GM23338 (cell line): ENCODE measurements at regions not wholly inside any gene's neighbourhood (a gene's known extent, or its start where the extent isn't known, plus 50 kb on each side); places are given as distances from the start of the nearest gene placed in this dataset.
A peak's percentile ranks its signal among the peaks of the same experiment; 100 is the strongest.

ENCODE experiments used
- ATAC-seq: fragments of 200-7000 bp; cut with Tn5 transposase; 3 replicates; pipeline ENCODE4 v1.9.1; 2020
- DNase-seq: peaks from one replicate; pipeline ENCODE4 v3.0.0-alpha.2; 2015; ENCODE audit warnings: low spot score
- H2AFZ ChIP-seq: fragments of 200-600 bp; sonication (generic); 2 replicates; pipeline ENCODE4 v1.8.0; 2016; ENCODE audit warnings: antibody characterized with exemption, mild to moderate bottlenecking, moderate library complexity
- H3F3A ChIP-seq: fragments of 200-600 bp; sonication (generic); replicated peaks from 2 replicates; pipeline ENCODE4 v1.8.0; 2017; ENCODE audit warnings: antibody characterized with exemption, mixed run types, low read depth
- H3K27ac ChIP-seq: fragments of 200-600 bp; sonication (generic); 2 replicates; pipeline ENCODE4 v1.6.1; 2016; ENCODE audit warnings: low read depth
- H3K27me3 ChIP-seq: fragments of 200-600 bp; sonication (generic); 2 replicates; pipeline ENCODE4 v1.8.0; 2016; ENCODE audit warnings: mild to moderate bottlenecking, mixed run types, moderate library complexity; ENCODE audit not compliant: insufficient read depth
- H3K36me3 ChIP-seq: fragments of 200-600 bp; sonication (generic); 2 replicates; pipeline ENCODE4 v1.8.0; 2016; ENCODE audit warnings: mild to moderate bottlenecking; ENCODE audit not compliant: insufficient read depth
- H3K4me1 ChIP-seq: fragments of 200-600 bp; sonication (generic); 2 replicates; pipeline ENCODE4 v1.8.0; 2016; ENCODE audit warnings: mild to moderate bottlenecking, moderate library complexity; ENCODE audit not compliant: insufficient read depth
- H3K4me2 ChIP-seq: fragments of 200-600 bp; sonication (generic); 2 replicates; pipeline ENCODE4 v1.7.1; 2017; ENCODE audit warnings: mixed run types
- H3K4me3 ChIP-seq: fragments of 200-600 bp; sonication (generic); 2 replicates; pipeline ENCODE4 v1.6.1; 2016; ENCODE audit warnings: mixed run types
- H3K79me2 ChIP-seq: fragments of 200-600 bp; sonication (generic); replicated peaks from 2 replicates; pipeline ENCODE4 v1.8.0; 2017; ENCODE audit warnings: mild to moderate bottlenecking; ENCODE audit not compliant: insufficient read depth
- H3K9me2 ChIP-seq: fragments of 200-600 bp; sonication (generic); 2 replicates; pipeline ENCODE4 v1.8.0; 2017; ENCODE audit not compliant: insufficient read depth
- H4K20me1 ChIP-seq: fragments of 200-600 bp; sonication (generic); replicated peaks from 2 replicates; pipeline ENCODE4 v1.8.0; 2017; ENCODE audit warnings: mild to moderate bottlenecking; ENCODE audit not compliant: insufficient read depth
- H3K27ac Mint-ChIP-seq: 2 replicates; pipeline ENCODE4 v1.8.0; 2020; ENCODE audit warnings: inconsistent platforms, mild to moderate bottlenecking, moderate library complexity, mixed read lengths
- H3K27me3 Mint-ChIP-seq: 3 replicates; pipeline ENCODE4 v1.8.0; 2022; ENCODE audit warnings: low read depth, mild to moderate bottlenecking, moderate library complexity, mixed read lengths, inconsistent platforms; ENCODE audit not compliant: insufficient read depth, poor library complexity
- H3K36me3 Mint-ChIP-seq: 3 replicates; pipeline ENCODE4 v1.8.0; 2021; ENCODE audit warnings: low read depth, mild to moderate bottlenecking, inconsistent platforms, moderate library complexity, mixed read lengths
- H3K4me1 Mint-ChIP-seq: 3 replicates; pipeline ENCODE4 v1.8.0; 2020; ENCODE audit warnings: mild to moderate bottlenecking, inconsistent platforms, mixed read lengths
- H3K4me3 Mint-ChIP-seq: 3 replicates; pipeline ENCODE4 v1.8.0; 2021; ENCODE audit warnings: moderate library complexity, mild to moderate bottlenecking, inconsistent platforms, mixed read lengths
- H3K9me3 Mint-ChIP-seq: 3 replicates; pipeline ENCODE4 v1.8.0; 2020; ENCODE audit warnings: moderate library complexity, mild to moderate bottlenecking, inconsistent platforms, mixed read lengths
- CREB1 ChIP-seq: fragments of 250-450 bp; sonication (Bioruptor Pico); IDR thresholded peaks from 2 replicates; pipeline ENCODE4 v1.5.0; 2020; ENCODE audit warnings: low read depth, mild to moderate bottlenecking, moderate library complexity
- CTCF ChIP-seq, 2 experiments: fragments of 200-600 bp in 1 of 2; sonication (generic) in 1 of 2; conservative IDR thresholded peaks; 2 replicates each; pipeline versions ENCODE4 v1.5.1 to v1.6.1; 2016 to 2017; ENCODE audit warnings: antibody characterized with exemption in 2 of 2, low read depth in 2 of 2, mild to moderate bottlenecking in 2 of 2, moderate library complexity in 1 of 2
- EZH2phosphoT487 ChIP-seq: fragments of 200-600 bp; sonication (generic); IDR thresholded peaks from one replicate; pipeline ENCODE4 v1.8.1; 2018; ENCODE audit warnings: antibody characterized with exemption; ENCODE audit not compliant: unreplicated experiment
- JUNB ChIP-seq: IDR thresholded peaks from one replicate; pipeline ENCODE4 v1.6.1; 2016; ENCODE audit warnings: antibody characterized with exemption; ENCODE audit not compliant: unreplicated experiment
- NANOG ChIP-seq: IDR thresholded peaks from 2 replicates; pipeline ENCODE4 v1.6.1; 2016; ENCODE audit warnings: antibody characterized with exemption, borderline replicate concordance
- POLR2AphosphoS5 ChIP-seq: IDR thresholded peaks from 2 replicates; pipeline ENCODE4 v1.6.1; 2016; ENCODE audit warnings: antibody characterized with exemption, low read depth
- REST ChIP-seq: IDR thresholded peaks from one replicate; pipeline ENCODE4 v1.6.1; 2018; ENCODE audit warnings: antibody characterized with exemption; ENCODE audit not compliant: unreplicated experiment
- ZNF114 ChIP-seq: fragments of 250-450 bp; sonication (Bioruptor Pico); IDR thresholded peaks from 2 replicates; pipeline ENCODE4 v1.5.0; 2020; ENCODE audit warnings: mild to moderate bottlenecking, moderate library complexity
- ZNF331 ChIP-seq: fragments of 250-450 bp; sonication (Bioruptor Pico); IDR thresholded peaks from 2 replicates; pipeline ENCODE4 v1.5.0; 2020; ENCODE audit warnings: low read depth, mild to moderate bottlenecking, moderate library complexity

GRCh38 chr3:164912916-164913315 lies 165.4 kb downstream of the SI start:
- Histone ChIP-seq H4K20me1 (no peaks in the 10 kb centered on the region), H3K4me3 (no peak overlapping the region), H2AFZ (no peak overlapping the region), H3K4me1 (no peaks in the 10 kb centered on the region), H3K9me2 (no peaks in the 10 kb centered on the region), H3K79me2 (no peaks in the 10 kb centered on the region), H3F3A (no peaks in the 10 kb centered on the region), H3K36me3 (peaks cover 6% of the 10 kb centered on the region; the same call in 1 of the 2 replicates), H3K27ac (no peak overlapping the region), H3K27me3 (no peaks in the 10 kb centered on the region), H3K4me2 (no peak overlapping the region)
- DNase-seq = no peak
- H3K9me3 Mint-ChIP-seq = peaks cover 30% of the 10 kb centered on the region
- peaks cover 18% of the 10 kb centered on the region; the same call in 2 of the 3 replicates for H3K36me3 Mint-ChIP-seq
- H3K27me3 Mint-ChIP-seq = no peaks in the 10 kb centered on the region
- no peak for ATAC-seq
- H3K4me3 Mint-ChIP-seq = no peak overlapping the region
- no peaks in the 10 kb centered on the region for H3K4me1 Mint-ChIP-seq
- no peak overlapping the region for H3K27ac Mint-ChIP-seq
- TF ChIP-seq CTCF (conservative IDR thresholded peaks at IDR 0.05; ENCODE audit: low read depth in 2 of 2) = no peak

GRCh38 chr3:164903820-164904451 lies 174.4 kb downstream of the SI start:
- H3F3A ChIP-seq = no peaks in the 10 kb centered on the region
- H3K79me2 ChIP-seq = no peaks in the 10 kb centered on the region
- ATAC-seq (peak; percentile 52), DNase-seq (peak; percentile 11)
- Mint-ChIP-seq H3K4me1 (no peaks in the 10 kb centered on the region), H3K9me3 (no peaks in the 10 kb centered on the region), H3K27ac (no peak overlapping the region), H3K4me3 (no peak overlapping the region), H3K27me3 (no peaks in the 10 kb centered on the region), H3K36me3 (no peaks in the 10 kb centered on the region)
- no peak overlapping the region for H3K4me2 ChIP-seq
- H3K36me3 ChIP-seq = no peaks in the 10 kb centered on the region
- H3K4me3 ChIP-seq = no peak overlapping the region
- no peaks in the 10 kb centered on the region for H4K20me1 ChIP-seq
- no peaks in the 10 kb centered on the region for H3K27me3 ChIP-seq
- H2AFZ ChIP-seq = peak overlapping the region; percentile 98
- no peak overlapping the region; the same call in 1 of the 2 replicates for H3K27ac ChIP-seq
- H3K9me2 ChIP-seq = no peaks in the 10 kb centered on the region
- no peaks in the 10 kb centered on the region for H3K4me1 ChIP-seq
- no peak for TF ChIP-seq JUNB
- no peak for TF ChIP-seq POLR2AphosphoS5
- TF ChIP-seq REST = no peak
- no peak for TF ChIP-seq EZH2phosphoT487
- no peak for TF ChIP-seq ZNF331 (CRISPR knock-in tag)
- no peak for TF ChIP-seq ZNF114
- no peak for TF ChIP-seq NANOG
- no peak for TF ChIP-seq CTCF (conservative IDR thresholded peaks at IDR 0.05; ENCODE audit: low read depth in 2 of 2)
- no peak for TF ChIP-seq CREB1 (CRISPR knock-in tag)
